ENCODE measurements at regions not wholly inside any gene's neighbourhood (a gene's known extent, or its start where the extent isn't known, plus 50 kb on each side); places are given as distances from the start of the nearest gene placed in this dataset.

DNA sequence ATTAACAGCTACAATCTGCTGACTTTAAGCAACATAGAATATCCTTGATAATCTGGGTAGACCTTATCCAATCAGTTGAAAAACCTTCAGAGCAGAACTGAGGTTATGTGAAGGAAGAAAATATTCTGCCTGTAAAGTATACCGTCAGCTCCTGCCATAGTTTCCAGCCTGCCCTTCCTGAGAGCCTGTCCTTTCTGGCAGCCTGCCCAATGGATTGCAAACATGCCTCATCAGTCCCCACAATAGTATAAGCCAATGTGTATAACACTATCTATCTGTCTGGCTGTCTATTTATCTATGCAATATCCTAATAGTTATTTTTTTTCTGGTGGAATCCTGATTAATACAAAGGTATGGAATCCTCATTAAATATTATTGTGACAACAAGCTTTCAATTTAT is 489.2 kb upstream of the KCND2 start:
- Histone ChIP-seq H3K27me3 (ENCODE audit: insufficient read depth, poor library complexity, severe bottlenecking) (no peaks in the 10 kb centered on the region), H3K27ac (replicated peaks) (no peak overlapping the region), H3K4me3 (replicated peaks; ENCODE audit: insufficient read depth, low read length) (no peak overlapping the region)
- DNase-seq (ENCODE audit: low read depth in 1 of 2, low spot score in 1 of 2), result no peak
- TF ChIP-seq, protein P1, sequence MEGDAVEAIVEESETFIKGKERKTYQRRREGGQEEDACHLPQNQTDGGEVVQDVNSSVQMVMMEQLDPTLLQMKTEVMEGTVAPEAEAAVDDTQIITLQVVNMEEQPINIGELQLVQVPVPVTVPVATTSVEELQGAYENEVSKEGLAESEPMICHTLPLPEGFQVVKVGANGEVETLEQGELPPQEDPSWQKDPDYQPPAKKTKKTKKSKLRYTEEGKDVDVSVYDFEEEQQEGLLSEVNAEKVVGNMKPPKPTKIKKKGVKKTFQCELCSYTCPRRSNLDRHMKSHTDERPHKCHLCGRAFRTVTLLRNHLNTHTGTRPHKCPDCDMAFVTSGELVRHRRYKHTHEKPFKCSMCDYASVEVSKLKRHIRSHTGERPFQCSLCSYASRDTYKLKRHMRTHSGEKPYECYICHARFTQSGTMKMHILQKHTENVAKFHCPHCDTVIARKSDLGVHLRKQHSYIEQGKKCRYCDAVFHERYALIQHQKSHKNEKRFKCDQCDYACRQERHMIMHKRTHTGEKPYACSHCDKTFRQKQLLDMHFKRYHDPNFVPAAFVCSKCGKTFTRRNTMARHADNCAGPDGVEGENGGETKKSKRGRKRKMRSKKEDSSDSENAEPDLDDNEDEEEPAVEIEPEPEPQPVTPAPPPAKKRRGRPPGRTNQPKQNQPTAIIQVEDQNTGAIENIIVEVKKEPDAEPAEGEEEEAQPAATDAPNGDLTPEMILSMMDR (IDR thresholded peaks at IDR 0.05; ENCODE audit: insufficient read depth, low read length), result no peak
- no peak for TF ChIP-seq GABPA (IDR thresholded peaks at IDR 0.05; ENCODE audit: low read depth)
- TF ChIP-seq, protein P2, sequence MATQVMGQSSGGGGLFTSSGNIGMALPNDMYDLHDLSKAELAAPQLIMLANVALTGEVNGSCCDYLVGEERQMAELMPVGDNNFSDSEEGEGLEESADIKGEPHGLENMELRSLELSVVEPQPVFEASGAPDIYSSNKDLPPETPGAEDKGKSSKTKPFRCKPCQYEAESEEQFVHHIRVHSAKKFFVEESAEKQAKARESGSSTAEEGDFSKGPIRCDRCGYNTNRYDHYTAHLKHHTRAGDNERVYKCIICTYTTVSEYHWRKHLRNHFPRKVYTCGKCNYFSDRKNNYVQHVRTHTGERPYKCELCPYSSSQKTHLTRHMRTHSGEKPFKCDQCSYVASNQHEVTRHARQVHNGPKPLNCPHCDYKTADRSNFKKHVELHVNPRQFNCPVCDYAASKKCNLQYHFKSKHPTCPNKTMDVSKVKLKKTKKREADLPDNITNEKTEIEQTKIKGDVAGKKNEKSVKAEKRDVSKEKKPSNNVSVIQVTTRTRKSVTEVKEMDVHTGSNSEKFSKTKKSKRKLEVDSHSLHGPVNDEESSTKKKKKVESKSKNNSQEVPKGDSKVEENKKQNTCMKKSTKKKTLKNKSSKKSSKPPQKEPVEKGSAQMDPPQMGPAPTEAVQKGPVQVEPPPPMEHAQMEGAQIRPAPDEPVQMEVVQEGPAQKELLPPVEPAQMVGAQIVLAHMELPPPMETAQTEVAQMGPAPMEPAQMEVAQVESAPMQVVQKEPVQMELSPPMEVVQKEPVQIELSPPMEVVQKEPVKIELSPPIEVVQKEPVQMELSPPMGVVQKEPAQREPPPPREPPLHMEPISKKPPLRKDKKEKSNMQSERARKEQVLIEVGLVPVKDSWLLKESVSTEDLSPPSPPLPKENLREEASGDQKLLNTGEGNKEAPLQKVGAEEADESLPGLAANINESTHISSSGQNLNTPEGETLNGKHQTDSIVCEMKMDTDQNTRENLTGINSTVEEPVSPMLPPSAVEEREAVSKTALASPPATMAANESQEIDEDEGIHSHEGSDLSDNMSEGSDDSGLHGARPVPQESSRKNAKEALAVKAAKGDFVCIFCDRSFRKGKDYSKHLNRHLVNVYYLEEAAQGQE (IDR thresholded peaks at IDR 0.05; ENCODE audit: insufficient replicate concordance, low read depth), result no peak
- TF ChIP-seq POLR2AphosphoS5 (IDR thresholded peaks at IDR 0.05; ENCODE audit: low read depth), result no peak
- TF ChIP-seq SPI1 (IDR thresholded peaks at IDR 0.05; ENCODE audit: borderline replicate concordance, low read depth), result no peak

DNA sequence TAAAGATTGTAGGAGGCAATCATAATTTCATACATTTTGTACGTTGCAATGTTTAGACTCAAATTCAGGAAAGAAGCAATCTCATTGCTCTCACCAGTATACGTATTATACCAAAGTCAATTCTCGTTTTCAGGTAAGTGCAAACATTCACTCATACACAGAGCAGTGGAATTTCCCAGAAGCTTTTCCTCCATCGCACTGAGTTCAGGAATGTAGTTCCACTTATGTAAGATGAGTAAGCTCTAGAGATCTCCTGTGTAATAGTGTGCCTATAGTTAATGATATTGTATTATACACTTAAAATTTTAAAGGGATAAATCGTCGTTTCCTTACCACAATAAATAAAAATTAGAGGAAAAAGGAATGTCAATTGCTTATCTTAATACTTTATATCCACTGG is 470.8 kb upstream of the KCND2 start:
- no peak for TF ChIP-seq SPI1 (IDR thresholded peaks at IDR 0.05; ENCODE audit: borderline replicate concordance, low read depth)
- TF ChIP-seq, protein P1 (IDR thresholded peaks at IDR 0.05; ENCODE audit: insufficient read depth, low read length), result no peak
- no peak for TF ChIP-seq GABPA (IDR thresholded peaks at IDR 0.05; ENCODE audit: low read depth)
- TF ChIP-seq, protein P2 (IDR thresholded peaks at IDR 0.05; ENCODE audit: insufficient replicate concordance, low read depth), result no peak
- no peak for TF ChIP-seq POLR2AphosphoS5 (IDR thresholded peaks at IDR 0.05; ENCODE audit: low read depth)
- Histone ChIP-seq H3K27ac (replicated peaks) (no peak overlapping the region), H3K27me3 (ENCODE audit: insufficient read depth, poor library complexity, severe bottlenecking) (no peaks in the 10 kb centered on the region), H3K4me3 (replicated peaks; ENCODE audit: insufficient read depth, low read length) (no peak overlapping the region)
- DNase-seq (ENCODE audit: low read depth in 1 of 2, low spot score in 1 of 2), result no peak

DNA sequence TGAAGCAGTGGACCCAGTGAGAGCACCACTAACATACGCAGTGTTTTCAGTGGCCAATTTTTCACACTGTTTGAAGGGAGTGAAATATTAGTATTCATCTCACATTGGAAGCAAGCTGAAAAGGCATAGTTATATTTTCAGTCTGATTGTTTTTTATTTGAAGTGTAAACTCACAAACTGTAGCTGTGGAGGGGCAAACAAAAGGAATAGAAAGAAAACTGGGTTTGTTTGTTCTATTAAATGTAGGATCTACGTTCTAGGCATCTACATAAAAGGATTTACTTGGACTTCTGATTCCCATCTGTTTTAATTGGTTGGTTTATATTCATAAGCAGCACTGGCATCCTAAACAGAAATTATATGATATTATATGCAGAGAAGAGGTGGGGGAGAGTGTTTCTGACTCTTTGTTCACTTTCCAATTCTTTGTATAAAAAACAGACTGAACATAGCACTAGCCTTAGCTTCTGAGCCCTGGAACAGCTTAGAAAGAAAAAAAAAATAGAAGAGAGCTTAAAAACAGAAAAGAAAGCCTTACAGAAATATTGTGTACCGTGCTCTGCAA is 447.8 kb upstream of the KCND2 start:
- DNase-seq (ENCODE audit: low read depth in 1 of 2, low spot score in 1 of 2), result no peak
- TF ChIP-seq SPI1 (IDR thresholded peaks at IDR 0.05; ENCODE audit: borderline replicate concordance, low read depth) (no peak), GABPA (IDR thresholded peaks at IDR 0.05; ENCODE audit: low read depth) (no peak)
- TF ChIP-seq, protein P1 (IDR thresholded peaks at IDR 0.05; ENCODE audit: insufficient read depth, low read length), result no peak
- H3K27ac ChIP-seq (replicated peaks), result no peak overlapping the region
- H3K4me3 ChIP-seq (replicated peaks; ENCODE audit: insufficient read depth, low read length), result no peak overlapping the region
- H3K27me3 ChIP-seq (ENCODE audit: insufficient read depth, poor library complexity, severe bottlenecking), result no peaks in the 10 kb centered on the region

DNA sequence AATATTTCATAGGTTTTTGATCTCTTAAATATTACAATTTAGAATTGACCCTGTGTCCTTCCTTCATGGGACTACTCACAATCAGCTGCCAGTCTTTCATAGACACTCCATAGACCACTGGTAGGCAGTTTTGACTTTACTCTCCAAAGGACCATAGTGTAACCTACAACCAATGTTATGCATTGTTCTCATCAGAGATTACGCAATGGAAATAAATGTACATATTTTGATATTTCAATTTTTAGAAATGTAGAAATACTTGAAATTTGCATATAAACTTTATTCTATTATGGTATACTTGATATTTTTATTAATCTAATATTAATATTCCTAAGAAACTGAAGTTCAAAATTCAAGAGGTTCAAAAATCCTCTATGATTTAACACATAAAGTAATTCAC is 446.4 kb upstream of the KCND2 start:
- no peak overlapping the region for H3K27ac ChIP-seq (replicated peaks)
- DNase-seq (ENCODE audit: low read depth in 1 of 2, low spot score in 1 of 2), result no peak
- no peak overlapping the region for H3K4me3 ChIP-seq (replicated peaks; ENCODE audit: insufficient read depth, low read length)
- no peaks in the 10 kb centered on the region for H3K27me3 ChIP-seq (ENCODE audit: insufficient read depth, poor library complexity, severe bottlenecking)
- TF ChIP-seq, protein P2 (IDR thresholded peaks at IDR 0.05; ENCODE audit: insufficient replicate concordance, low read depth), result no peak
- TF ChIP-seq GABPA (IDR thresholded peaks at IDR 0.05; ENCODE audit: low read depth) (no peak), POLR2AphosphoS5 (IDR thresholded peaks at IDR 0.05; ENCODE audit: low read depth) (no peak), SPI1 (IDR thresholded peaks at IDR 0.05; ENCODE audit: borderline replicate concordance, low read depth) (no peak)
- TF ChIP-seq, protein P1 (IDR thresholded peaks at IDR 0.05; ENCODE audit: insufficient read depth, low read length), result no peak
